Central memory CD4-positive, alpha-beta T cell (primary cell): ENCODE measurements at regions not wholly inside any gene's neighbourhood (a gene's known extent, or its start where the extent isn't known, plus 50 kb on each side); places are given as distances from the start of the nearest gene placed in this dataset.
"Not testable (repeated sequence)": the region's sequence is repeated elsewhere in the genome, so short reads cannot be mapped to it uniquely, and the experiment has no call there.

Source experiments
- DNase-seq: peaks from one replicate; pipeline ENCODE4 v3.0.0; 2022

DNA sequence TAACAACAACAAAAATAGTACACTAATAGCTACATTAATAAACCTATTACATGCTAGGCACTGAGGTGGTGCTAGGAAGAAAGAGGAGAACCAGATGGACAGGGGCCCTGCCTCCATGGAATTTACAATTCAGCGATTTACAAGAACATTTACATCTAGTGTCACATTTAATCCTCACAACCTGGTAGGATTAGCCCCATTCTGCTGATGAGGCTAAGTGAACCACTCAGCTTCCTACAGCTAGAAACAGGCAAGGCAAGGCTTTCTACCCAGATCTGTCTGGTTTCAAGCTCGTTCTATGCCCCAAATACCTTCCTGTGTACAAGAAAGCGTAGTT is 368.4 kb downstream of the BUD13 start:
- DNase-seq, result no peak

GRCh38 chr11:116403794-116404461 is 368.9 kb downstream of the BUD13 start:
- no peak for DNase-seq

DNA sequence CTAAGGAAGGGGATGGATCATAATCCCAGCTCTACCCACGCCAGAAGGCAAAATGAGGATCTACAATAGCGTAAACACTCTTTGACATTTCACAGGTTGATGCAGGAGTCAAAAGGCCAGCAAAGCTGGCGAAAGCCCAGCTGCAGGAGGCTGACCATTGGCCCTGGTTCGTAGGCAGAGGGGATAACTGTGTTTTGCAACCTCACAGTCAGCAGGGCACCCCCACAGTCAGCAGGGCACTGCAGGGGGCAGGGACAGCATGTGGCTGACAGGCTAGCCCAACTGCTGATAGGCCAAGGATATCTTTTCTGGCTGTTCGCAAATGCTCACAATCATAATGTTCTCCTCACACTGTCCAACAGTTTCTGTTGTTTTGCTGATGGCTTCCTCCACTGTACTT is 372.7 kb downstream of the BUD13 start:
- DNase-seq, result no peak

DNA sequence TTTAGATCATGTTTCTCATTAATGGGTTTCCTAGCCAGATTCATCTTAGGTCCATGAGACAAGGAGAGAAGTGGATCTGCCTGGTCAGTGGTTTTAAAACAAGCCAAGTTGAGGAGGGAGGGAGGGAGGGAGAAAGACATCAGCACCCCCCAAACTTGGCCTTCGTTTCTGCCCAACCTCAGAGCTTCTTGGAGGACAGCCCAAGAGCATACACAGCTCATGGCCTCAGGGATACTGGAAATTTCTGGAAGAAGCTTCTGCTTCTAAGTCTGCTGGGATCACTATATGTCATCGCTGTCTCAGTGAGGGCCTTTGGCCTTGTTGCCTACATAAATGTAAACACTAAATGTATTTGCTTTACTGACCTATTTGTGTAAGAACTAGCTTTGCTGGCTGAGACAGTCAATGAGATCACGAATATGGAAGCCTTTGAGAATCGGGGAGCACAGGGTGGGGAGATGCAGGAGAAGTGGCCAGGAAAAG is 375.1 kb downstream of the BUD13 start:
- no peak for DNase-seq

DNA sequence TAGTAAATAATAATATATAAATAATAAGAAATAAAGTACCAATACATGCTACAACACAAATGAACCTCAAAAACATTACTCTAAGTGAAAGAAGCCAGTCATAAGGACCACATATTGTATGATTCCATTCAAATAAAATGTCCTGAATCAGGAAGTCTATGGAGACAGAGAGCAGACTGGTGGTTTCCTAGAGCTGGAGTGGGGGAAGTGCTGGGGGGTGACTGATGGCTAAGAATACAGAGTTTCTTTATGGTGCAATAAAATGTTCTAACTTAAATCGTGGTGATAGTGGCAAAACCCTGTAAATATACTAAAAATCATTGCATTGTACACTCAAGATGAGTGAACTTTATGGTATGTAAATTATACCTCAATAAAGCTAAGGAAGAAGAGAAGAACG is 376.5 kb downstream of the BUD13 start:
- no peak for DNase-seq

DNA sequence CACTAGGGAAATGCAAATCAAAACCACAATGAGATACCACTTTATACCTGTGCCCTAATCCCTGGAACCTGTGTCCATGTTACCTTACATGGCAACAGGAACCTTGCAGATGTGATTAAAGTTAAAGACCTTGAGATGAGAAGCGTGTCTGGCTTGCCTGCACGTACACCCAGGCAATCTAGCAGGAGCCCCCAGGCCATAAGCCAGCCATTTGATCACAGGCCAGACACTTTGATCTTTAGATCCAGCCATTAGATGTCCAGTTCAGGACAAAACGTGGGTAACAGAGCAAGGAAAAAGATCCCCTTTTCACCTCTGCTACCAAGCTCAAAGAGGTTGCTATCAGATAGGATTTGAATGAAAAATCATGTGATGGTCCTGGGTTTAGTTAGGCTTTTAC is 378.8 kb downstream of the BUD13 start:
- no peak for DNase-seq

GRCh38 chr11:116390963-116391362 is 381.8 kb downstream of the BUD13 start:
- DNase-seq, result no peak

- DNase-seq, result no peak
These were observed 384.6 kb downstream of the BUD13 start for GRCh38 chr11:116388146-116388545.

DNA sequence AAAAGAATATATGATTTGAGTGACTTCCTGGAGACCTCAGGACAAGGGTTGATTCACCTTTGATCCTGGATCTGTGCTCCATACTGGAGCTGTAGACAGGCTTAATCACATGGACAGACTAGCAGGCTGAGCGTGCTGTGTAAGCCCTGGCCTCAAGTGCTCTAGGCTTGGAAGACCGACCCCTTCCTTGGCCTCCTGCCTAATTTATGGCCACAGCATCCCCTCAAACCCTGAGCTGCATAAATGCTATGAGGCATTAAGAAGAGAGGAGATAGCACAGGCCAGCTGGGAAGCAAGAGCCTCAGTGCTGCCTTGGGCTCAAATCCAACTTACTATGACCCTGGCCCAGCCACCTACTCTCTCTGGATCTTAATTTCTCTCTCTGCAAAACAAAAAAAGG is 385.1 kb downstream of the BUD13 start:
- no peak for DNase-seq

DNA sequence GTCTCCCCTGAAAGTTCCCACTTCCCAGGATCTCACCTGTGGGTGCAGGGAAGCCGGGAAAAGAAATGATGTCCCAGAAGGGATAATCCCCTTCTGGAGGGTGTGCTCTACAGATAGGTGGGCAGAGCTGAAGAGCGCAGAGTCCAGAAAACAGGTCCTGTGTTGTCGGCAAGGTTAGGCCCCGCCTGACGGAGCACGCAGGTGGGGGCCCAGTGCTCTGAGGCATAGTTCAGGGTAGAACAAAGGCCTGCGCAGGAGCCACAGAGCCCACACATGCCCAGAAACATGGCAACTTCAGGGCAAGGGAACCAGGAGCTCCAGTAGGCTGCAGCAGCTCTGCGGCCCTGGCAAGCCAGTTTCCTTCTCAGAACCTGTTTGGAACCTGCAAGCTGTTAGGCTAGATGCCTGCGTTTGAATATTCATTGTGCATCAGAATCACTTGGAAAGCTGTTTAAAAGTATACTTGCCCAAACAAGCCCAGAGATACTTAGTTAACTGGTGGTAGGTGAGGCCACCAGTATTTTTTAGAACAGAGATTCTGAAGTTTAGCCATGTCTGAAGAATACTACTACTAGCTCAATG is 386.6 kb downstream of the BUD13 start:
- DNase-seq, result no peak

- no peak for DNase-seq
These were observed 387.9 kb downstream of the BUD13 start for GRCh38 chr11:116384876-116385275.

- no peak for DNase-seq
These were observed 388.4 kb downstream of the BUD13 start for GRCh38 chr11:116384407-116384806.

DNA sequence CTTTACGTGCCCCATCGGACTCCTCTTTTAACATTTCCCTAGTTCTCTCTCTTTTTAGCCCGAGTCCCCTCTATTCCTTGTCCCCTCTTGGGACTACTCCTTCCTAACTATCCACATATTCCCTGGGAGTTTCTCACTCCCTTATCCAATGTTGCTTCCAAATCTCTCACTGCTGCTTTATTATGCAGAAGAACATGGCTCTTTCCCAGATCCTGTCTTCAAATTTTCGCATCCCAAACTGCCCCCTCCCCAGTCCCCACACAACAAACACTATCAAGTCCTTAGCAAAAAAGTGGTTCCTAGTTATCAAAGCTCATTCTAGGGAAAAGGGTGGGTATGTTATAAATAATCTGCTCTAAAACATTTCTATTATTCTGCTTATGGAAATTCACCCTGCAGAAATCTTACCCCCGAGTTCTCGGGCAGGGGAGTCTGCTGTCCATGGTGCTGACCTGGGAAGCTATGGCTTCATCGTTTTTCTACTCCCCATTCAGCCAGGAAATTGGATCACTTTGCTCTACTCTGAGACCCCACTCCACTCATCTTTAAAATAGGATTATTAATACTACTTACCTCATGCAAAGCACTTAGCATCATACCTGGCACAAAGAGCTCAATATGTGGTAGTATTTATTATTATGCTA is 393.5 kb downstream of the BUD13 start:
- no peak for DNase-seq

GRCh38 chr11:116376547-116376946 is 396.2 kb downstream of the BUD13 start:
- no peak for DNase-seq

- no peak for DNase-seq
These were observed 396.7 kb downstream of the BUD13 start for GRCh38 chr11:116376054-116376453.

GRCh38 chr11:116375221-116375620 is 397.6 kb downstream of the BUD13 start:
- no peak for DNase-seq

DNA sequence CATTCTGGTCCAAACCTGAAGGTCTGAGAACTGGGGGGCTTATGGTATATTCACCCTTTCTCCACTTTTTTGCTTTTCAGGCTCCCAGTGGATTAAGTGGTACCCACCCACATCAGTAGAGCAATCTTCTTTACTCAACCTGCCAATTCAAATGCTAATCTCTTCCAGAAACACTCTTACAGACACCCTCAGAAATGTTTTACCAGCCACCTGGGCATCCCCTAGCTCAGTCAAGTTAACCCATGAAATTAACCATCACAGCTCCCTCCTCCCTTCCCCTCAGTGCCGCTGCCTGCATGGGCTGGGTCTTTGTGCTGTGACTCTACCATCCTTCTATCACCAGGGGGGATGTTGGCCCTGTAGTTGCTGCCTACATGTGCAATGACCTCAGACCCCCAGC is 398.7 kb downstream of the BUD13 start:
- DNase-seq, result no peak

DNA sequence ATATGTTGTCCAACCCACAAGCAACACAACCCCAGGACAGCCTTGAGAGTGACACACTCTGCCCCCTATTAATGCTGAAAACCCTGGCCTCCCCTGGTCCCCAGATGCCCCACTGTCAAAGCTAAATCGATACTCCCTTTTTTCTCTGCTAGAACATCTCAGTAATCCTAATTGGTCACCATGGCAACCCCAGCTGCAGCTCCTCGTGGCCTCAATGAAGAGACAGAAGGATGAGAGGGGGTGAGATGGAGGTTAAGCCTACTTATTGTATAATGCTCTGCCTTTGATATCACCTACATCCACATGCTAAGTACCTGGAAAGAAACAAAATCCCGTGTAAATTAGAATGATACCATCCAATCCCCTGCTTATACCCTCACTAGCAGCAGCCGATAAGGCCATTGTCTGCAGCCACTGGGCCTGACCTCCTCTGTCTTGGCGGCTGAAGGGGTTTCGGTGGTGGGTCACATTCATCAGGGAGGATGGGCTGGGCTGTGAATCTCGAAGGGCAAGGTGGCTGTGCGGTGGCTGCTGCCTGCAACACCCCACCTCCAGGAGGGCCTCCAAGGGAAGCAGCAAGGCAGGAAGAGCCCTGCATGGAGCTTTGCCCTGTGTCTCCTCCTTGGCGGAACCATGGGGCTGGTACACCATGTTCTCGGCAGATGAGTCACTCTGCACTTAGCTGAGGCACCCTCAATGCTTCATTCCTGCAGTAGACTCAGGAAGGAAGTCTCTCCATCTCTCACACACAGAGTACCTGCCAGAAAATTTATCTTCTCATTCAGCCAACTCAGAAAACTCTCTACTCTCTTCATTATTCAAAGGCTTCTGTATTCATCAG is 399.5 kb downstream of the BUD13 start:
- DNase-seq, result no peak

DNA sequence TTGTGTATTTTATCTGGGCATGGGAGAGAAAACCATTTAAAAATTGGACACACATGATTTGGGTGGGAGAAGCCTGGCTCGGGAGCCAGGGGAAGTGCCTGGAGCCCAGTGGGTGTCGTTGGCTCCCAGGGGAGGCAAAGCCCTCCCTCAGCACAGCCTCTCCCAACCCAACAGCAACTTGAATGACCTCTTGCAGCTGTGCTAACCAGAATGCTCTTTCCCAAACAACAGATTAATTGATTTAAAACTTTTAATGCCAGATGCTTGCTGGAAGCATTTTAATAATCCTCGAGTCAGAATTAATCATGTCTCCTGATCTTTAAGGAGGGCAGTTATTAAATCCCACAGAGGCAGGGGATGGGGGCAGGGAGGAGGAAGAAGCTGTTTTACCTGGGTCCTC is 401.6 kb downstream of the BUD13 start:
- DNase-seq, result no peak

GRCh38 chr11:116368784-116369183 is 404.0 kb downstream of the BUD13 start:
- no peak for DNase-seq

DNA sequence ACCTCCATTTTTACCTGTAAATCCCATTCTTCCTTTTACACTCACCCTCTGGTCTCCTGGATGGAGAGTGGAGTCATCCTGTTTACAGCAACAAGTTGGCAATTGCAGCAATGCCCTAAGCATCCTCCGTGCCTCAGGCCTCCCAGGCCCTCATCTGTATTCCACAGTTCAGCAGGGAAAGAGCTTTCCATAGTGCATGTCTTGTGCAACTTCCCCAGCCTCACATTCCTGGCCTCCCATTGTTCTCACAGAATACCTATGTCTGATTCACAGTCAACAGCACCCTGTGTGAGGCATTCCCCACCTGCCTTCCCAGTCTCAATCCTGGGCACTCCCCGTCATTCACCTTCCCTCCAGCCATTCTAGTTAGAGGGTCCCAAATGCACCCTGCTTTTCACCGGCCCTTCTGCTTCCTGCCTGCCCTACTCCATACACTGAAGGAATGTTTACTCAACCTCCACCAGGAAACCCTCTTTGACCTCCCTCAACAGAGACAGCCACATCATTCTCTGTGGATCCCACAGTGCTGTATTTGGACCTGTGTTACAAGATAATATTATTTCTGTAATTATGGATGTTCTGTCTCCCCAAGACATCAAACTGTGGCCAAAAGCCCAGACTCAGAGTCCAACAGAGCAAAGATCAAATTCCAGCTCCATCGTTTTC is 405.7 kb downstream of the BUD13 start:
- no peak for DNase-seq

DNA sequence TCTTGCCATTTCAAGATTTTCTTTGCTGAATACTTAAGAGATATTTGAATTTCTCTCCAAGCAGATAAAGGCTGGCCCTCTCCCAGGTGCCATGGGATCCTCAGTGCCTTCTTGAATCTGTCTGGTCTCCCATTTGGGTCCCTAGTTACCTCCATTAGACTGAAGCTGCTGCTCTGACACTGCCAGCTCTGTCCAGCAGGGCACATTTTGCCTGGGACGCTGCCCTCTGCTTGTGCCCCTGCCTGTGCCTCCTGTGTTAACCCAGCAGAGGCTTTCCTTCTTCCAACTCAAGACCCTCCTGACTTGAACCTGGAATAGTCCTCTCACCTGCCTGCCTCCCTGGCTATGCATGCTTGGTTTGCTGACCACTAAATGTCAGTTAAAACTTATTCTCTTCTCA is 406.3 kb downstream of the BUD13 start:
- no peak for DNase-seq

DNA sequence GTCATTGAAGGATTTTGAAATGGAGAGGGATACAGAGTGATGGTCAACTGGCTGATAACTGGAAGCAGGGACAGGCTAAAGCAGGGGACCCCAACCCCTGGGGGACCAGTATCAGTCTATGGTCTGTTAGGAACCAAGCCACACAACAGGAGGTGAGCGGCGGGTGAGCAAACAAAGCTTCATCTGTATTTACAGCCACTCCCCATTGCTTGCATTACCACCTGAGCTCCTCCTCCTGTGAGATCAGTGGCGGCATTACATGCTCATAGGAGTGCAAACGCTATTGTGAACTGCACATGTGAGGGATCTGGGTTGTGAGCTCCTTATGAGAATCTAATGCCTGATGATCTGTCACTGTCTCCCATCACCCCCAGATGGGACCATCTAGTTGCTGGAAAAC is 407.9 kb downstream of the BUD13 start:
- DNase-seq, result not testable (repeated sequence)
